ENCODE measurements at regions not wholly inside any gene's neighbourhood (a gene's known extent, or its start where the extent isn't known, plus 50 kb on each side); places are given as distances from the start of the nearest gene placed in this dataset.
A peak's percentile ranks its signal among the peaks of the same experiment; 100 is the strongest.

DNA sequence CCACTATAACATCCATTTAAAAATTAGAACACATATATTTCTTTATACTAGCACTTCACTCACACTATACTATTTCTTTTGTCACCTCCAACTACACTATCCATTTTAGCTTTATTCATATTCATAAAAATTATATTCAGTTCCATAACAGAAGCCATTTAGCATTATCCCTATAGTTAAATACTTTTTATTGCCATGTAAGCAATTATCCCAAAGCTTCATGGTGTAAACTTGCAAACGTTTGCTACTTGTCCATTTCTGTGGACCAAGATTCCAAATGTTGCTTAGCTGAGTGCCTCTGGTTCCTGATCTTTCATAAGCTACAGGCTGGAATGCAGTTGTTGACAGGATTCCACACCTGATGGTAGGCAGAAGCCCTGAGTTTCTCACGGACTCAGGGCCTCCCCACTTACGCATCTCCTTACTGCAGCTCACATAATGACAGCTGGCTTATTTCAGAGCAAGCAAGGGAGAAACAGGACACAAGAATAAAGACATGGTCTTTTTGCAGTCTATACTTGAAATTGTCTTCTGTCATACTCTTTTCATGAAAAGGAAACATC, 1584.8 kb downstream of the SLITRK5 start:
- H3K9me3 ChIP-seq (ENCODE audit: control insufficient read depth, low read length) = peaks cover 4% of the 10 kb centered on the region
- WGBS, 2 experiments (ENCODE audit: insufficient coverage in 2 of 2) = 96% methylated on average over 2 of the region's 3 CpGs; no CpG with 5 or more reads in 1 of the 2 experiments
- no peak overlapping the region for H3K4me3 ChIP-seq (ENCODE audit: extremely low read depth, insufficient read depth, low read length, poor library complexity, severe bottlenecking)
- H3K4me1 ChIP-seq (ENCODE audit: control insufficient read depth, insufficient read depth, low read length, poor library complexity, severe bottlenecking) = no peaks in the 10 kb centered on the region
- no peak overlapping the region for H3K27ac ChIP-seq (ENCODE audit: low read depth, low read length, severe bottlenecking)
- no peaks in the 10 kb centered on the region for H3K36me3 ChIP-seq (ENCODE audit: control insufficient read depth, insufficient read depth, low read length)

DNA sequence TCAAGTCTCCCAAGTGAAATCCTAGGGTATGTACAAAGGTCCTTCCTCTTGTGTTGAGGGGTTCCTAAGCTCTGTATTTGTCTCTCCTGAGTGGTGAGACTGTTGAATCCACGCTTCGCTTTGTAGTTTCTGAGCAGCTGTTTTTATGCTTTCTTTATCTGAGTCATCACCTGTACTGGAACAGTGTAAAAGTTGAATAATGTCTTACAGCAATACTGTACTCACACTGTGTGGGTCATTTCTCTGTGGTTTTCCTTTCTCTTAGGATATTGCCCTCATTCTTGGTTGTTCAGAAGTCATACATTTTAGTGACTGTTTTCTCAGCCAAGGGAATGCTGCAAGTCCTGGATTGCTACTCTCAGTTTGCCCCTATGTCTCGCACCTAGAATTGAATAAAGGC, 1596.6 kb downstream of the SLITRK5 start:
- H3K27ac ChIP-seq (ENCODE audit: low read depth, low read length, severe bottlenecking) = no peak overlapping the region
- 71 to 89% methylated on average over 1 of the region's 3 CpGs for WGBS, 2 experiments (ENCODE audit: insufficient coverage in 2 of 2)
- H3K36me3 ChIP-seq (ENCODE audit: control insufficient read depth, insufficient read depth, low read length) = no peaks in the 10 kb centered on the region
- no peaks in the 10 kb centered on the region for H3K4me1 ChIP-seq (ENCODE audit: control insufficient read depth, insufficient read depth, low read length, poor library complexity, severe bottlenecking)
- H3K9me3 ChIP-seq (ENCODE audit: control insufficient read depth, low read length) = no peaks in the 10 kb centered on the region
- no peak overlapping the region for H3K4me3 ChIP-seq (ENCODE audit: extremely low read depth, insufficient read depth, low read length, poor library complexity, severe bottlenecking)

DNA sequence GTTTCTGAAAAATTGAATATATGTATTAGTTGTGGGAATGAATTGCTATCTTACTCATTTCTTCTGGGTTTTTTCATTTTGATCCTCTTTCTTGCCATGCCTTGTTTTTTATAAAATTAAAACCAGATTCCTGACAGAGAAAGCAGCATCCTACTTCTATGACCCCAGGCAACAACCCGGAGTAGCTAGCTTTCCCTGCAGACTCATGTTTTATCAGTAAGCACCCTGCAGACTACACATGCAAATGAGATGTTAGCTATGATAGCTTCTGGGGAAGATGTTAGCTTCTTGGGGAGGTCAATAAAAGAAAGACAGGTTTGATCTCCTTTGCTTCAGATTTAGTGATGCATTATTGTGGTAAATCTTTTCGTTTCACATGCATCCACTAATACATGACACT, 1598.6 kb downstream of the SLITRK5 start:
- Histone ChIP-seq H3K27ac (ENCODE audit: low read depth, low read length, severe bottlenecking) (no peak overlapping the region), H3K36me3 (ENCODE audit: control insufficient read depth, insufficient read depth, low read length) (no peaks in the 10 kb centered on the region), H3K4me1 (ENCODE audit: control insufficient read depth, insufficient read depth, low read length, poor library complexity, severe bottlenecking) (no peaks in the 10 kb centered on the region), H3K9me3 (ENCODE audit: control insufficient read depth, low read length) (no peaks in the 10 kb centered on the region), H3K4me3 (ENCODE audit: extremely low read depth, insufficient read depth, low read length, poor library complexity, severe bottlenecking) (no peak overlapping the region)
- no CpG with 5 or more reads among the region's 2 CpGs for WGBS, 2 experiments (ENCODE audit: insufficient coverage in 2 of 2)

DNA sequence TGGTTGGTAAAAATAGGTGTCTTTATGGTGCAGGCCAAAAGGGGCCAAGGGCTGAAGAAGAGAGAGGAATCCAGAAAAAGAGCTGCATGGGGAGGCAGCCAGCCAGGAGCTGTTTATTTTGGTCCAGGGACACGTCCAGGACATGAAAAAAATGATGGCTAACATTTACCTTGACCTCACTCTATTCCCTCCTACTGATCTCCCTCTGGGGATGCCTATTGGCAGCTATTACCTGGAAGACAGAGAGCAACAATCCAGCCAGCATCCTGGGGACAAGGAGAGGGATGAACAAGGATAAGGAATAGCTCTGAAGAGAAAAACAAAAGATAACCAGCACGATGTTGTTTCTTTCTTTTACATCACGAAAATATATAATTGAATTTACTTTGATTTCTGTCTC, 1599.6 kb downstream of the SLITRK5 start:
- no peaks in the 10 kb centered on the region for H3K9me3 ChIP-seq (ENCODE audit: control insufficient read depth, low read length)
- no peaks in the 10 kb centered on the region for H3K4me1 ChIP-seq (ENCODE audit: control insufficient read depth, insufficient read depth, low read length, poor library complexity, severe bottlenecking)
- no CpG with 5 or more reads among the region's 3 CpGs for WGBS, 2 experiments (ENCODE audit: insufficient coverage in 2 of 2)
- no peaks in the 10 kb centered on the region for H3K36me3 ChIP-seq (ENCODE audit: control insufficient read depth, insufficient read depth, low read length)
- no peak overlapping the region for H3K27ac ChIP-seq (ENCODE audit: low read depth, low read length, severe bottlenecking)
- no peak overlapping the region for H3K4me3 ChIP-seq (ENCODE audit: extremely low read depth, insufficient read depth, low read length, poor library complexity, severe bottlenecking)

DNA sequence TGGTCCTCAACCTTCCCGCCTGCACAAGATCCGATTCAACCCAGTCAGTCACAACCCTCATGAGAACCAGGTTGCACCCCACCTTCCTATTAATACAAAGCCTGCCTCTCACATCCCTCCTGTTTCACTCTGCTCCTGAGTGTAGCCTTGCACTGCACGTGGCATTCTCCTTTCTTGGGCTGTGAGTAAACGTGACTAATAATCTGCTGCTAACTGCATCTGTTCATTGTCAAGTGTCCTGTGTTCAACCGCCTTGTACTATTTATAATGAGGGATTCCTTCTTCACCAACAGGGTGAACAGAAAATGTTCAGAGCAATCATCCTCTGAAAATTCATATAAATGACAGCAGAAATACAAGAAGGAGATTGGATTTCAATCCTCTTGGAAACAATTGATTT, 1608.2 kb downstream of the SLITRK5 start:
- WGBS, 2 experiments (ENCODE audit: insufficient coverage in 2 of 2) = 86 to 94% methylated on average over 2 to 4 of the region's 5 CpGs
- Histone ChIP-seq H3K36me3 (ENCODE audit: control insufficient read depth, insufficient read depth, low read length) (no peaks in the 10 kb centered on the region), H3K4me1 (ENCODE audit: control insufficient read depth, insufficient read depth, low read length, poor library complexity, severe bottlenecking) (no peaks in the 10 kb centered on the region), H3K27ac (ENCODE audit: low read depth, low read length, severe bottlenecking) (peak overlapping the region; percentile 32), H3K9me3 (ENCODE audit: control insufficient read depth, low read length) (no peaks in the 10 kb centered on the region), H3K4me3 (ENCODE audit: extremely low read depth, insufficient read depth, low read length, poor library complexity, severe bottlenecking) (no peak overlapping the region)

DNA sequence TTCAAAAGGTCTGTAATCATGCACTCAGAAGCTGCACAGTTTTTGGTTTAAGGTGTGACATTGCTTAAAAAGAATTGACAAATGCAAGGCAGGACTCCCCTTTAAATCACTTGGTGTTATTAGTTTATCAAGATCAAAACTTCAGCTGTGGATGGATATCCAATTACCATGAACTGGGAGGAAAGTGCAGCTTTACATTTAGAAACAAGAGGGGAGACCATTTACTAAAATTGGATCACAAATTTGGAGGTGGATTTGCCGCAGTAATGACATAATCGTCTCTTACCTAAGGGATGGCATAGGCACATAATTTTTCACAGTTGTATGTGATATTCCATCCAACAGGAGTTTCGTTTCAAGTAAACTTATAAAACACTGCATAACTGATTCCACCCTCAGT, 1610.2 kb downstream of the SLITRK5 start:
- Histone ChIP-seq H3K36me3 (ENCODE audit: control insufficient read depth, insufficient read depth, low read length) (no peaks in the 10 kb centered on the region), H3K4me3 (ENCODE audit: extremely low read depth, insufficient read depth, low read length, poor library complexity, severe bottlenecking) (no peak overlapping the region), H3K9me3 (ENCODE audit: control insufficient read depth, low read length) (no peaks in the 10 kb centered on the region), H3K4me1 (ENCODE audit: control insufficient read depth, insufficient read depth, low read length, poor library complexity, severe bottlenecking) (no peaks in the 10 kb centered on the region), H3K27ac (ENCODE audit: low read depth, low read length, severe bottlenecking) (no peak overlapping the region)
- WGBS, 2 experiments (ENCODE audit: insufficient coverage in 2 of 2) = 83% methylated on average over 1 of the region's 3 CpGs; no CpG with 5 or more reads in 1 of the 2 experiments

GRCh38 chr13:89282241-89282640, 1611.1 kb downstream of the SLITRK5 start:
- no peaks in the 10 kb centered on the region for H3K9me3 ChIP-seq (ENCODE audit: control insufficient read depth, low read length)
- H3K36me3 ChIP-seq (ENCODE audit: control insufficient read depth, insufficient read depth, low read length) = no peaks in the 10 kb centered on the region
- no CpG with 5 or more reads among the region's 1 CpG for WGBS, 2 experiments (ENCODE audit: insufficient coverage in 2 of 2)
- no peak overlapping the region for H3K27ac ChIP-seq (ENCODE audit: low read depth, low read length, severe bottlenecking)
- no peaks in the 10 kb centered on the region for H3K4me1 ChIP-seq (ENCODE audit: control insufficient read depth, insufficient read depth, low read length, poor library complexity, severe bottlenecking)
- H3K4me3 ChIP-seq (ENCODE audit: extremely low read depth, insufficient read depth, low read length, poor library complexity, severe bottlenecking) = no peak overlapping the region

DNA sequence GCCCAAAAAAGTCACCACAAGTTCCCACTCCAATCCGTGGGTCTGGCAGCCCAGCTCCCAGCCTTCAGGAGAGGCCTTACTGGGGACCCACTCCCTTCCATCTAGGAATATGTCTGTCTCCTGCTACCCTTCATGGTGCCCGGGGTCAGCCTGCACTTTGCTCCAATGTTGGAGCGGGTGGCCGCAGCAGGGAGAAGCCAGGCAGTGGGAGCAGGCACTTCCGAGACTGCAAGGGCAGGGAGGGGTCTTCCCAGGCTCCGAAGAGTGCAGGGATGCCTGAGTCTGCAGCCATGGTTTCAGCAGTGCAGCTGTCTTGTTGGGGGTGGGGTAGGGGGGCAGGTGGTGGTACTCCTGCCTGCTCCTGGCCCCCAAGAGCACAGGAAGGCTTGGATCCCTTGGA, 1616.2 kb downstream of the SLITRK5 start:
- Histone ChIP-seq H3K27ac (ENCODE audit: low read depth, low read length, severe bottlenecking) (no peak overlapping the region), H3K9me3 (ENCODE audit: control insufficient read depth, low read length) (peaks cover 6% of the 10 kb centered on the region), H3K36me3 (ENCODE audit: control insufficient read depth, insufficient read depth, low read length) (no peaks in the 10 kb centered on the region), H3K4me3 (ENCODE audit: extremely low read depth, insufficient read depth, low read length, poor library complexity, severe bottlenecking) (no peak overlapping the region), H3K4me1 (ENCODE audit: control insufficient read depth, insufficient read depth, low read length, poor library complexity, severe bottlenecking) (no peaks in the 10 kb centered on the region)
- 67 to 70% methylated on average over 2 to 6 of the region's 6 CpGs for WGBS, 2 experiments (ENCODE audit: insufficient coverage in 2 of 2)

DNA sequence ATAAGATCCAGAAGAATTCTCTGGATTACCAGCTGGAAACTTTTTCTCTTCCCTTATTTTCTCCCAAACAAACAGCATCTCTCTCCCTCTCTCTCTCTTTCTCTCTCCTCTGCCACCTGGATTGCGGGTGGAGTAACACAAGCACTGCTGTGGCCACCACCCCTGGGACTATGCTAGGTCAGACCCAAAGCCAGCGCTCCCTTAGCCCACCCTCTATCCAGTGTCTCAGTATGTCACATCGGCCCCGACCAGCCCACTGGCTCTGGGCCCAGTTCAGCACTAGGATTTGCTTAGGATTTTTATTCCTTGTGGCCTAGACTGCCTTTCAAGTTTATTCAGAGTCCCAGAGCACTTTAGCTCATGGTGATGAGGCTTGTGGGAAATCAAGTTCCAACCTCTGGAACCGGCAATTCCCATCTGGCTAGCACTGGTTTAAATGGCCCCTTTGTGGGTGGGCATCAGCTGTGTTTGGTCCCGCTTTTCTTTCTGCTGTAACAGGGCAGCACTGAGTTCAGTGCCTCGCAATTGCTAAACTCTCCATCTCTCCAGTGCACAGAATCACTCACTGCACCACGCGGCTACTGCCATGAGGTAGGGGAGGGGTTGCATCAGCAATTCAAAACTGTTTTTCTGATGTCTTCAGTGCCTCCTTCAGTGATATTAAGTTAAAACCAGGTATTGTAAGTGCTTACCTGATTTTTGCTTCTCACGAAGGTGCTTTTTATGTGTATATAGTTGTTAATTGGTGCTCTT, 1623.1 kb downstream of the SLITRK5 start:
- H3K9me3 ChIP-seq (ENCODE audit: control insufficient read depth, low read length) = peaks cover 1% of the 10 kb centered on the region
- H3K4me1 ChIP-seq (ENCODE audit: control insufficient read depth, insufficient read depth, low read length, poor library complexity, severe bottlenecking) = no peaks in the 10 kb centered on the region
- H3K36me3 ChIP-seq (ENCODE audit: control insufficient read depth, insufficient read depth, low read length) = no peaks in the 10 kb centered on the region
- no peak overlapping the region for H3K4me3 ChIP-seq (ENCODE audit: extremely low read depth, insufficient read depth, low read length, poor library complexity, severe bottlenecking)
- 85 to 94% methylated on average over 5 of the region's 10 CpGs for WGBS, 2 experiments (ENCODE audit: insufficient coverage in 2 of 2)
- no peak overlapping the region for H3K27ac ChIP-seq (ENCODE audit: low read depth, low read length, severe bottlenecking)

- WGBS, 2 experiments (ENCODE audit: insufficient coverage in 2 of 2) = 100% methylated on average over 1 of the region's 2 CpGs
- Histone ChIP-seq H3K36me3 (ENCODE audit: control insufficient read depth, insufficient read depth, low read length) (no peaks in the 10 kb centered on the region), H3K4me1 (ENCODE audit: control insufficient read depth, insufficient read depth, low read length, poor library complexity, severe bottlenecking) (no peaks in the 10 kb centered on the region), H3K9me3 (ENCODE audit: control insufficient read depth, low read length) (no peaks in the 10 kb centered on the region), H3K4me3 (ENCODE audit: extremely low read depth, insufficient read depth, low read length, poor library complexity, severe bottlenecking) (no peak overlapping the region), H3K27ac (ENCODE audit: low read depth, low read length, severe bottlenecking) (no peak overlapping the region)
Observed at GRCh38 chr13:89307278-89307677, 1636.1 kb downstream of the SLITRK5 start.

GRCh38 chr13:89310943-89311672, 1639.9 kb downstream of the SLITRK5 start:
- Histone ChIP-seq H3K4me3 (ENCODE audit: extremely low read depth, insufficient read depth, low read length, poor library complexity, severe bottlenecking) (no peak overlapping the region), H3K4me1 (ENCODE audit: control insufficient read depth, insufficient read depth, low read length, poor library complexity, severe bottlenecking) (no peaks in the 10 kb centered on the region), H3K36me3 (ENCODE audit: control insufficient read depth, insufficient read depth, low read length) (no peaks in the 10 kb centered on the region), H3K9me3 (ENCODE audit: control insufficient read depth, low read length) (no peaks in the 10 kb centered on the region), H3K27ac (ENCODE audit: low read depth, low read length, severe bottlenecking) (no peak overlapping the region)
- 100% methylated on average over 1 of the region's 4 CpGs; no CpG with 5 or more reads in 1 of the 2 experiments for WGBS, 2 experiments (ENCODE audit: insufficient coverage in 2 of 2)

All from mesodermal cell (in vitro differentiated cells).